Motor neuron (in vitro differentiated cells): ENCODE measurements at regions not wholly inside any gene's neighbourhood (a gene's known extent, or its start where the extent isn't known, plus 50 kb on each side); places are given as distances from the start of the nearest gene placed in this dataset.

Experiments
- ATAC-seq, 8 experiments: fragments of 200-7000 bp; cut with Tn5 transposase; replicated peaks in 6 of 8; 2 replicates each; pipeline ENCODE4 v1.8.0; 2021; ENCODE audit warnings: mild to moderate bottlenecking in 8 of 8, moderate library complexity in 8 of 8
- H3K27ac ChIP-seq, 2 donors: fragments of 250-450 bp; sonication (Bioruptor Pico); 2 replicates each; pipeline ENCODE4 v1.9.0; 2021; ENCODE audit warnings: antibody characterized with exemption in 2 of 2, mild to moderate bottlenecking in 2 of 2, moderate library complexity in 1 of 2
- H3K4me1 ChIP-seq, 2 donors: fragments of 250-450 bp; sonication (Bioruptor Pico); replicated peaks in 1 of 2; 2 replicates each; pipeline ENCODE4 v1.6.1; 2021; ENCODE audit warnings: antibody characterized with exemption in 2 of 2, mild to moderate bottlenecking in 2 of 2, moderate library complexity in 1 of 2
- H3K4me3 ChIP-seq, 5 donors: fragments of 250-450 bp; sonication (Bioruptor Pico); 2 replicates each; pipeline ENCODE4 v1.9.0; 2021; ENCODE audit warnings: antibody characterized with exemption in 5 of 5, mild to moderate bottlenecking in 5 of 5, moderate library complexity in 4 of 5
- WGBS, 10 experiments: fragments of 450-650 bp; shearing (Covaris generic); methylation state at CpG; one replicate each; pipeline ENCODE4 v1.0.0; 2022; 5-methylcytosine and 5-hydroxymethylcytosine counted together
- in situ Hi-C, 9 experiments: fragments of 400-800 bp; cut with MboI; loops; one replicate each; pipeline ENCODE4 v1.15.0; 2021; ENCODE audit warnings: low sequenced_read_pairs in 9 of 9, low pct_unique_long_range_greater_than_20kb in 2 of 9; ENCODE audit not compliant: unreplicated experiment in 9 of 9

DNA sequence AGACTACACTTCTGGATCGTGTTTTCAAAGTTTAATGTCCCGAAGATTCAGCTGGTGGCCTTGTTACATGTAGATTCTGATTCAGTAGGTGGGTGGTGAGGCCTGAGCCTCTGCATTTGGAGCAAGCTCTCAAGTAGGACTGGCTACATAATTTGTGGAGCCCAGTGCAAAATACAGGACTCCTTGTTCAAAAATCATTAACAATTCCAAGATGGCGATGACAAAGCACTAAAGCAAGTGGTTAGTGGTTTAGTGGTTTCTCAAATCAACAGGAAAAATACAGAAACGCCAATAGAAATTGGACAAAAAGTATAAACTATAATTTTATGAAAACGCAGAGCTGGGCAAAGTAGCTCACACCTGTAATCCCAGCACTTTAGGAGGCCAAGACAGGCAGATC lies 133.7 kb upstream of the STMND1 start:
- ATAC-seq = no peak
- H3K4me1 ChIP-seq = peaks cover 6 to 7% of the 10 kb centered on the region in 2 donors
- in situ Hi-C loops = loop anchor here in 8 of 9 experiments (25.0 kb wide), 3 partner anchors 181 to 631 kb away; partner anchors contain the start of gene ATXN1 (in 6 of the 8)
- no peak overlapping the region for H3K4me3 ChIP-seq
- WGBS, 10 experiments = 78 to 98% (median 91%) methylated on average over 2 to 5 of the region's 5 CpGs
- H3K27ac ChIP-seq = no peak overlapping the region

DNA sequence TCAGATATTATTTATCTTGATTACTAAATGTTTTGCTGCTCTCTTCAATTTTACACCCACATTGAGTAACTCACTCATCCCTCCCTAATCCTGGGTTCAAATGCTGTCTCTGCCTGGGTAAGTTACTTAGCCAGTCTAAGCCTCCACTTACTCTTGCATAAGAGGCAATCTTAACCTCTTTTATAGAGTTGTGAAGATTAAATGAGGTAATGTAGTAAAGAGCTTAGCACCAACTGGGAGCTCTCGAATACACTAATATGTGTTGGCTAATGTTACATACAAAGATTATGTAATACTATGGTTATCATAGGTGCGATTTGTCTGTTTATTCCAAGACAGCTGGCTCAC lies 134.4 kb upstream of the STMND1 start:
- in situ Hi-C loops = loop anchor here in 8 of 9 experiments (25.0 kb wide), 3 partner anchors 180 to 630 kb away; partner anchors contain the start of gene ATXN1 (in 6 of the 8)
- Histone ChIP-seq H3K4me1 (peaks cover 6 to 7% of the 10 kb centered on the region in 2 donors), H3K4me3 (no peak overlapping the region), H3K27ac (no peak overlapping the region)
- ATAC-seq = no peak
- WGBS, 10 experiments = 40 to 100% (median 81%) methylated on average over 1 to 2 of the region's 2 CpGs; no CpG with 5 or more reads in 1 of the 10 experiments

DNA sequence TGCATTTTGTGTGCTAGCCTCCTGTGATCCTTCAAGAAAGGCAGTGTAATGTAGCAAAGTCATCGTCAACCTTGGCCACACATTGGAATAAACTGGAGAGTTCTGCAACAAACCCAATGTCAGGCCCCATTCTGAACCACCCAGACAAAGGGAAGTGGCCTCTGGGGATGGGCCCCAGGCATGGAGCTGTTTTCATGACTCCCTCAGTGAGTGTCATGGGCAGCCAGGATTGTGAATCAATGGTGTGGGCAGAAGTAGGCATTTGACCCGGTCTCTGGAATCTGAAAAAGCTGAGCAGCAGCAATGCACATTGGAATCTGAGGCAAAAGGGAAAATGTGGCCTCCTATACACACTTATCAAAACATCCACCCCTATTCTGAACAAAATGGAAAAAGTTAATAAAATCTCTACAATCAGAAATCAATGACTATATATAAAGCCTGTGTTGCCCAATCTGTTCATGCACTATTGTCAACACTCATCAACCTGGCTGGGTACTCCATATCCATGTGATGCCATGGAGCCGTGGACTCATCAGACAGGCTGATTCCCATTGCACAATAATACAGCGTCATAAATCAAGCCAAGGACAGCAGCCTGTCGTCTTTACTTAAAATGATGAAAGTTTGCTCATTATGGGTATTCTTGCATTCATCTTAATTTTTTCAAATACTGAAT lies 134.9 kb upstream of the STMND1 start:
- WGBS, 10 experiments = 35 to 91% (median 65%) methylated on average over 2 to 4 of the region's 5 CpGs; no CpG with 5 or more reads in 2 of the 10 experiments
- Histone ChIP-seq H3K4me1 (peaks cover 6 to 7% of the 10 kb centered on the region in 2 donors), H3K27ac (no peak overlapping the region), H3K4me3 (no peak overlapping the region)
- in situ Hi-C loops = loop anchor here in 8 of 9 experiments (25.0 kb wide), 3 partner anchors 180 to 630 kb away; partner anchors contain the start of gene ATXN1 (in 6 of the 8)
- no peak for ATAC-seq

DNA sequence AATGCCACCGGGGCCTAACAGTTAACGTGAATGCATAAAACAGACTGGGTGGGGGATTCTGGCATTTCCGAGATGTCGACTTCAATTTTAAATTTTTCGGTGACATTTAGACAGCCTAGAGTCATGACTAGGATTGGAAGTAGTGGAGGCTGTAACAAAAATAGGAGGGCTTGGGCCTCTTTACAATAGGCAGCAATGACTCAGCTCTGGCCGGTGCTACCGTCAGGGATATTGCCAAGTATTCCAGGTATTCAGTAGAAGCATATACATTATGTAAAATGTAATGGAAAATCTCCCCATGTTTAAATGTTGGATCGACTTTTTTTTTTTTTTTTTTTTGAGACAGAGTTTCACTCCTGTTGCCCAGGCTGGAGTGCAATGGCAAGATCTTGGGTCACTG lies 136.2 kb upstream of the STMND1 start:
- in situ Hi-C loops = loop anchor here in 8 of 9 experiments (25.0 kb wide), 3 partner anchors 178 to 628 kb away; partner anchors contain the start of gene ATXN1 (in 6 of the 8)

DNA sequence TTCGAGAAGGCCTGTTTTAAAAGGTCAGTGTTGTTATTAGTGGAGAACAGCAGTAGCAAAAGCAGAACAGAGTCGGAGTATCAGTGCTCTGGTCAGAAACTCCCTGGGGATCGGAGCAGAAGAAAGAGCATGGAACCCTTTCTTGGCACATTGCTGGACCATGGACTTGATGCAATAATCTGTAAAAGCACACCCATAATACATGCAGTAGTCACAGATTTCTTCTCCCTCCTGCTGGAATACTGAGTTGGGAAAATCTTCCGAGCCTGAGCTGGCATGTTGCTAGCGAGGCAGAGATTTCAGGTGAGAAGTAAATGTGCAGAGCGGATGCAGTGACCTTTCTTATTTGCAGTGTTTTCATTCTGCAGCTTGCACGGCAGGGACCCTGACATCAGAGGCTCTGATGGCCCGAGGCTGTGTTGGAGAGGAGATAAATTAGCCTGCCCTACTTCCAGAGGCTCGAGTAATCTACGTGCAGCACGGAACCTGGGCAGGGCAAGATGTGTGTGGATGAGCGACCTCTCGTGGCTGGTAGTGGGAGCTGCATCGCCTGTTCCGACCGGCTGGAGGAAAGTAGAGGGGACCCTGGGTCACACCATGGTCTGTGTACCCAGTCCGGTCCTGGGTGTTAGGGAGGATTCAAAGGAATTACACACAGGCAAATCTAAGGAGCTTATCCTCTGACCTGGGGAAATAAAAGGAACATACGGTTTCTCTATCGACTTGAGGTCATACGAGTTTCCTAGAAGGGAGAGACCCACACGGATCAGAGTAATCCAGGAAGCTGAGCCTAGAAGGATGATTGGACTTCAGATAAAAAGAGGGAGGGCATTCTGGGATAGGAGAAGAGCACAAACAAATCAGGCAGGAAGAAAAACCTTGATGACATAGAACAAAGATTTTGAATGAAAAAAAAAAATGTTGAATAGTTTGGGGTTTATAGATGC lies 137.0 kb upstream of the STMND1 start:
- H3K27ac ChIP-seq = peak overlapping the region; percentile 32 to 42
- H3K4me3 ChIP-seq = no peak overlapping the region
- in situ Hi-C loops = loop anchor here in 8 of 9 experiments (25.0 kb wide), 3 partner anchors 178 to 628 kb away; partner anchors contain the start of gene ATXN1 (in 6 of the 8)
- peak; percentile 93 to 100 (median 100) for ATAC-seq
- WGBS, 10 experiments = 30 to 66% (median 41%) methylated on average over 5 to 18 of the region's 21 CpGs
- H3K4me1 ChIP-seq = peaks cover 6 to 7% of the 10 kb centered on the region in 2 donors

More for the DNA sequence above, 136.2 kb upstream of the STMND1 start:
- no peak for ATAC-seq
- Histone ChIP-seq H3K4me1 (peaks cover 6 to 7% of the 10 kb centered on the region in 2 donors), H3K27ac (no peak overlapping the region), H3K4me3 (no peak overlapping the region)
- WGBS, 10 experiments = 56 to 100% (median 82%) methylated on average over 1 to 8 of the region's 8 CpGs; no CpG with 5 or more reads in 1 of the 10 experiments

DNA sequence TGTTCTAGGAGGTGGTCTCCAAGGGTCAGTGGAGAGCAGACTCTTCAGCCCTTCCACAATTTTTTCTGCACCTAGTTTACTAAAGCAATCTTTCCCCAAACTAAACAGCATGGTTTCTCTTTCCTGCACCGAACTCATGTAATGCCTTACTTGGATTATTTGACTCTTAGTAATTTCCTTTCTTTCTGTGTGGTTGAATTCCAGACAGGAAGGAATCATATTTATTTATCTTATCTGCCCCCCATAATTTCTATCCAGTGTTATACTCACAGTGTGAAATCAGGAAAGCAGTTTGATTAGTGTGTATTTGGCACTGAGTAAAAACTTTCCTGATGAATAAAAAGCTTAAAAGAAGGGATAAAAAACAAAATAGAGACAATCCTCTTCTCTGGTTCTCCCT lies 140.3 kb upstream of the STMND1 start:
- in situ Hi-C loops = loop anchor here in 8 of 9 experiments (25.0 kb wide), 3 partner anchors 174 to 624 kb away; partner anchors contain the start of gene ATXN1 (in 6 of the 8)
- Histone ChIP-seq H3K4me1 (peaks cover 6 to 7% of the 10 kb centered on the region in 2 donors), H3K4me3 (no peak overlapping the region), H3K27ac (no peak overlapping the region)
- 50 to 100% (median 100%) methylated on average over 1 of the region's 1 CpG; no CpG with 5 or more reads in 5 of the 10 experiments for WGBS, 10 experiments
- ATAC-seq = no peak

DNA sequence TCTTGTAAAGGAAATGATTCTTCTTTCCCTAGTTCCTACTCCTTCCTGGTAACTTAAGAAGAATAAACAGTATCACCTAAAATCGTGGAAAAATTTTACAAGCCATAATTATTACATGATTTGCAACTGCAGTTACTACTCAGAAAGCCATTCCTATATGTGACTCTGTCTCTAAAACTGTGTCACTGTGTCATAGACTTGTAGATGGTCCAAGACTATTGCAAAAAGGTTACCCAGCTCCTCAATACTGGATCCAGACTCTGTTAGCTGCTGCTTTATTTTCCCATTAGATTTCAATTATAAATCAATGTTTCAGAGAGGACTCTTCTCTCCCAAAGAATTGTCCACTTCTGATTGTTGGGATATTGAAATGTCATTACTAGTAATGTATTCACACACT lies 142.1 kb upstream of the STMND1 start:
- in situ Hi-C loops = loop anchor here in 8 of 9 experiments (25.0 kb wide), 3 partner anchors 172 to 622 kb away; partner anchors contain the start of gene ATXN1 (in 6 of the 8)
- no peak overlapping the region for H3K4me3 ChIP-seq

DNA sequence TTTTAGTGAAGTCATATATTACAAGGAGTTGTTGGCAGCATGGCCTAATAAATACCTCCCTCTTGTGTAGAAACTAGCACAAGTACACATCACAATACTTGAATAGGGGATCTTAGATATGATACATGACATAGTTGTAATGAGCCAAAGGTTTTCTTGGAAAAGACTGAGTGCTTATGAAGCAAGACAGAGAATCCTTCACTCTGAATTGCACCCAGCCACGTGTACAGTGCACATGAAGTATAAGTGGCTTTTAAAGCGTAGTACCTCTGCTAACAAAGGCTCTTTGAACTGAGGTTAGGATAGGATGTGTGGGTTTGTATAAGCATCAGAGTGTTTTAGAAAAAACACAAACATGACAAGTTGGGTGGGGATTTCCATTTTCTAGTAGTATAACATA lies 145.5 kb upstream of the STMND1 start:
- Histone ChIP-seq H3K27ac (no peak overlapping the region), H3K4me3 (no peak overlapping the region), H3K4me1 (no peaks in the 10 kb centered on the region)
- 58 to 100% (median 91%) methylated on average over 1 to 2 of the region's 2 CpGs; no CpG with 5 or more reads in 2 of the 10 experiments for WGBS, 10 experiments
- in situ Hi-C loops = loop anchor here in 8 of 9 experiments (25.0 kb wide), 3 partner anchors 169 to 619 kb away; partner anchors contain the start of gene ATXN1 (in 6 of the 8)
- ATAC-seq = no peak

More for the DNA sequence above, 142.1 kb upstream of the STMND1 start:
- Histone ChIP-seq H3K27ac (no peak overlapping the region), H3K4me1 (peaks cover 6 to 7% of the 10 kb centered on the region in 2 donors)
- no peak for ATAC-seq
- WGBS, 10 experiments = 20 to 80% (median 40%) methylated on average over 1 of the region's 1 CpG

DNA sequence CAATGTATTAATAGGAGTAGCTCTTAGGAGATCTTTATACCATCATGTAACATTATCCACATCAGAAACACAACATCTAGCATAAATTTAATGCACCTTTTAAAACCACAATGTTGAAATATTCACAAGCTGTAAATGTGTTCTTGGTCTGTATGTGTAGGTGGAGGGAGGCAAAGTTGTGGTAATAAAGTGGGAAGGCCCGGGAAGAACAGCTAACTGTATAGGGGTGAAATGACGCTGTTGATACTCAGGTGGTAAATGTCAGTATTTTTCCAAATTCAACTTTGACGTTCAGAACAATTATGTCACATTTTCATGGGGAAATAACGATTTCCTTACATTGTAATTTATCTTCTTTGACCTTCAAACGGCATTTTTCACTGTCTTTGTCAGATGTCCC lies 146.0 kb upstream of the STMND1 start:
- Histone ChIP-seq H3K4me3 (no peak overlapping the region), H3K4me1 (no peaks in the 10 kb centered on the region), H3K27ac (no peak overlapping the region)
- no peak for ATAC-seq
- WGBS, 10 experiments = 32 to 100% (median 82%) methylated on average over 1 to 5 of the region's 5 CpGs
- in situ Hi-C loops = loop anchor here in 8 of 9 experiments (25.0 kb wide), 3 partner anchors 169 to 619 kb away; partner anchors contain the start of gene ATXN1 (in 6 of the 8)

DNA sequence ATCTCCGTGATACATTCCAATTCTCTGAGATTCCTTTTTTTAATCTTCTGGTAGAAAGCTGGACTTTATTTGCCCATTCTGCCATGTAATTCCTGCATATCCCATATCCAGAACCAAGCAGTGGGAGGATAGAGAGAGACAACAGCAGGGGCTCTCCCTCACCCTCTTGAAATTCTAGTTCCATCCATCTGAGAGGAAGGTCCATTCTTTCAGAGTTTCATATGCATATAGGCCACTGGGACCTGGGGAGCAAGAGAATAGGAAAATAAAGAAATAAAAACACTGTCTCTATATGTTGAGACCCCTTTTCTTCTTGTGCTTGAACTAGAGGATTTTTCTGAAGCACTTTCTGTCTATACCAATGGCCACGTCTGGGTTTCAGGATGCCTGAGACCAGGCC lies 147.9 kb upstream of the STMND1 start:
- no peak overlapping the region for H3K4me3 ChIP-seq
- H3K27ac ChIP-seq = no peak overlapping the region
- H3K4me1 ChIP-seq = no peaks in the 10 kb centered on the region
- WGBS, 10 experiments = 56 to 100% (median 82%) methylated on average over 1 to 2 of the region's 2 CpGs; no CpG with 5 or more reads in 2 of the 10 experiments
- ATAC-seq = no peak
- in situ Hi-C loops = loop anchor here in 8 of 9 experiments (25.0 kb wide), 3 partner anchors 167 to 617 kb away; partner anchors contain the start of gene ATXN1 (in 6 of the 8)

DNA sequence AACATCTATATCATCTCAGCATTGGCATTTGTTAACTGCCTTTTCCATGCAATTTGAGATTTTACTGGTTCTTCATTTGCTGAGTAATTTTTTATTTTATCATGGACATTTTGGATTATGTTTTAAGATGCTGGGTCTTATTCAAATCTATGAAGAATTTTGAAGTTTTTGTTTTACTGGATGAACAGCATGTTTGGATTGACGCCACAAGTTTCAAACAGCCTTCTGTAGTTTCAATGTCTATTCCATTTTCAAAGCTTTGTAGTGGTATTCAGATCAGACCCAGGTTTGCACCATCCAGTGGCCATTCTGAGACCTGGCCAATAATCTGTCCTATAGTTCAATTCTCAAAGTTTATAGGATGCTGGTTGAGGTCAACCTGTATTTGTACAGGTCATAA lies 148.4 kb upstream of the STMND1 start:
- WGBS, 10 experiments = 80 to 100% (median 89%) methylated on average over 1 of the region's 1 CpG; no CpG with 5 or more reads in 1 of the 10 experiments

DNA sequence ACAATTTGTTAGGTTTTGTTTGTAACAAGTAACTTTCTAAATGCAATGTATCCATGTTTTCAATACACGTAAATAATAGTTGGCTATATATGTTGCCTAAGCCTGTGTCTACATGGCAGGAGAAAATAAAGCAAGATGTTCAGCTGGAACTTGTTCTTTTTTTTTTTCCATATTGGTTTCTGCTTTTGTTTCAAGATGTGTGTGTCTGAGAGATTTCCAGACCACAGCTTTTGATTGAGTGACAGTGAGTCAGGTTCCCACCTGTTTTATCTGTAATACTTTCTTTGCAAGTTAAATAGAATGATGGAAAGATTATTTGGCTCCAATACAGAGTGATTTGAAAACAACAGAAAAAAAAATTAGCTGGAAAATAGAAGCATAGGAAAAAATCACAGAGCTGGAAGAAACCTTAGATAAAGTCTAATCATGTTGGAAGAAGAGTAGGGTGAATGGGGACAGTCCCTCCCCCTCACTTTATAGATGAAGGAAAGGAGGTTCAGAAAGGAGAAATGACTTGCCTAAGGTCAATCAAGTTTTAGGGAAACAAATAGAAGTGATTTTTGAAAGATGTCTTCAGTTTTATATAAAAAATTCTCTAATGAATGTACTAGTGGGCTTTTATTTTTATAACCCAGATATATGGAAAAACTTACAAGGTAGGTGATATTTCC lies 150.9 kb upstream of the STMND1 start:
- 75 to 100% (median 100%) methylated on average over 1 of the region's 1 CpG for WGBS, 10 experiments
- ATAC-seq = no peak
- Histone ChIP-seq H3K4me1 (no peaks in the 10 kb centered on the region), H3K27ac (no peak overlapping the region), H3K4me3 (no peak overlapping the region)
- in situ Hi-C loops = loop anchor here in 8 of 9 experiments (25.0 kb wide), 3 partner anchors 164 to 614 kb away; partner anchors contain the start of gene ATXN1 (in 6 of the 8)

More for the DNA sequence above, 148.4 kb upstream of the STMND1 start:
- H3K4me1 ChIP-seq = no peaks in the 10 kb centered on the region
- no peak overlapping the region for H3K4me3 ChIP-seq
- no peak for ATAC-seq
- in situ Hi-C loops = loop anchor here in 8 of 9 experiments (25.0 kb wide), 3 partner anchors 166 to 616 kb away; partner anchors contain the start of gene ATXN1 (in 6 of the 8)
- H3K27ac ChIP-seq = no peak overlapping the region
